ENCODE measurements at regions not wholly inside any gene's neighbourhood (a gene's known extent, or its start where the extent isn't known, plus 50 kb on each side); places are given as distances from the start of the nearest gene placed in this dataset.

DNA sequence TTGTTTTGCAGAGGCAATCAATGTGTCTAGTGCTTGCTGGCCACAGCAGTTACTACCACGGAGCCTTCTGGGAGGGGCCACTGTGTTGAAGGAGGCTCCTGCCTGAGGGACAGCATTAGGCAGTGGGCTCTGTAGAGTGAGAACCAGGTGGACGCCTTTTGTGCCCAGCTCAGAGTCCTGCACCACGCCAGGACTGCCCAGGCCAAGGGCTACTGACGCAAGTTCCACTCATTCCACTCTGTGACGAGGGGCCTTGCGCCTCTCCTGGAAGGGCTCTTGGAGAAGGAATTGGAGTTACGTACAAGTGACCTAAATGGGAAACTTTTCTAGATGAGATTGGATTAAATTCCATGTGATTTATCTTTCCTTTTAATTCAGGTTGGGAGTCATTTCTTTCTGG lies 102.8 kb upstream of the MAGEE2 start:
- TF ChIP-seq ZNF446 (CRISPR knock-in tag; IDR thresholded peaks at IDR 0.05) (no peak), MXD4 (CRISPR knock-in tag; IDR thresholded peaks at IDR 0.05) (no peak), CHD2 (IDR thresholded peaks at IDR 0.05; ENCODE audit: low read depth, low read length) (no peak), ISL2 (CRISPR knock-in tag; IDR thresholded peaks at IDR 0.05) (no peak), ZNF337 (CRISPR knock-in tag; IDR thresholded peaks at IDR 0.05; ENCODE audit: borderline replicate concordance, low read depth) (no peak), KAT8 (CRISPR knock-in tag; IDR thresholded peaks at IDR 0.05) (no peak), ZSCAN12 (CRISPR knock-in tag; IDR thresholded peaks at IDR 0.05) (no peak), ZFP91 (CRISPR knock-in tag; IDR thresholded peaks at IDR 0.05; ENCODE audit: borderline replicate concordance) (no peak), KDM6A (CRISPR knock-in tag; IDR thresholded peaks at IDR 0.05; ENCODE audit: low read depth) (no peak), ZNF878 (CRISPR knock-in tag; IDR thresholded peaks at IDR 0.05) (no peak), HDAC2 (CRISPR knock-in tag; IDR thresholded peaks at IDR 0.05) (no peak), GPBP1L1 (CRISPR knock-in tag; IDR thresholded peaks at IDR 0.05) (no peak), SRSF9 (IDR thresholded peaks at IDR 0.05; ENCODE audit: borderline replicate concordance, insufficient read depth, low read depth, low read length, poor library complexity, severe bottlenecking) (no peak), ZUFSP (CRISPR knock-in tag; IDR thresholded peaks at IDR 0.05; ENCODE audit: borderline replicate concordance) (no peak)
- TF ChIP-seq, protein P1, sequence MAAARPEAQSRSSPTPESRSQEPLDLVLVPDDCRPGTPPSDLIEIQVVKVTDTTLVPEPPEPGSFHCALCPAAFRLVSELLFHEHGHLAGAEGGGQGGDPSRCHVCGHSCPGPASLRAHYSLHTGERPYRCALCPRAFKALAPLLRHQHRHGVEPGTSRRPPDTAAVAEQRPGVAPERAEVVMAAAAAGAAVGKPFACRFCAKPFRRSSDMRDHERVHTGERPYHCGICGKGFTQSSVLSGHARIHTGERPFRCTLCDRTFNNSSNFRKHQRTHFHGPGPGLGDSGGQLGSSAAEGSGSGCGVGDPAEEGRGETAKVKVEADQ (CRISPR knock-in tag; IDR thresholded peaks at IDR 0.05; ENCODE audit: borderline replicate concordance) = no peak
- TF ChIP-seq, protein P2, sequence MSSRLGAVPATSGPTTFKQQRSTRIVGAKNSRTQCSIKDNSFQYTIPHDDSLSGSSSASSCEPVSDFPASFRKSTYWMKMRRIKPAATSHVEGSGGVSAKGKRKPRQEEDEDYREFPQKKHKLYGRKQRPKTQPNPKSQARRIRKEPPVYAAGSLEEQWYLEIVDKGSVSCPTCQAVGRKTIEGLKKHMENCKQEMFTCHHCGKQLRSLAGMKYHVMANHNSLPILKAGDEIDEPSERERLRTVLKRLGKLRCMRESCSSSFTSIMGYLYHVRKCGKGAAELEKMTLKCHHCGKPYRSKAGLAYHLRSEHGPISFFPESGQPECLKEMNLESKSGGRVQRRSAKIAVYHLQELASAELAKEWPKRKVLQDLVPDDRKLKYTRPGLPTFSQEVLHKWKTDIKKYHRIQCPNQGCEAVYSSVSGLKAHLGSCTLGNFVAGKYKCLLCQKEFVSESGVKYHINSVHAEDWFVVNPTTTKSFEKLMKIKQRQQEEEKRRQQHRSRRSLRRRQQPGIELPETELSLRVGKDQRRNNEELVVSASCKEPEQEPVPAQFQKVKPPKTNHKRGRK (CRISPR knock-in tag; IDR thresholded peaks at IDR 0.05) = no peak
- CTCF ChIA-PET (ENCODE audit: low intra/inter-chr PET ratio, low total read pairs) = no interaction called here
- in situ Hi-C loops (cut with HindIII; ENCODE audit: extremely low pct_ligation_motif_present, low pct_unique_long_range_greater_than_20kb) = no loop called here
- intact Hi-C loops (cut with micrococcal nuclease; ENCODE audit: unreplicated experiment) = no loop called here
- Histone ChIP-seq H3K79me2 (ENCODE audit: insufficient read depth, low read length) (no peaks in the 10 kb centered on the region), H4K20me1 (ENCODE audit: insufficient read depth, low read length) (no peaks in the 10 kb centered on the region), H3K27me3 (ENCODE audit: control insufficient read depth in 1 of 2, insufficient read depth in 2 of 2, low read length in 2 of 2) (no peaks in the 10 kb centered on the region), H3K36me3 (replicated peaks in 1 of 2; ENCODE audit: control insufficient read depth in 1 of 2, insufficient read depth in 2 of 2, low read length in 2 of 2) (no peaks in the 10 kb centered on the region), H3K9ac (ENCODE audit: insufficient read depth, low read depth, low read length) (no peak overlapping the region), H3K4me1 (ENCODE audit: insufficient read depth, low read length) (no peaks in the 10 kb centered on the region), H3K9me3 (ENCODE audit: low read length) (no peaks in the 10 kb centered on the region), H2AFZ (ENCODE audit: low read length) (no peak overlapping the region), H3K4me3 (replicated peaks in 1 of 3; ENCODE audit: insufficient read depth in 1 of 3, low read depth in 2 of 3, low read length in 3 of 3) (no peak overlapping the region), H3K4me2 (ENCODE audit: low read depth, low read length) (no peak overlapping the region), H3K27ac (ENCODE audit: extremely low read length, insufficient read depth, low read length) (no peak overlapping the region)
- no peak for ATAC-seq
- POLR2A ChIA-PET = no interaction called here
- WGBS (ENCODE audit: low lambda C conversion rate) = no CpG with 5 or more reads among the region's 7 CpGs
- BruUV-seq (replicated peaks) = no TSS peak
- no peak for DNase-seq (ENCODE audit: low spot score)
- no peak for FAIRE-seq

All from HepG2 (cell line).